Caki2 (cell line): ENCODE measurements at regions not wholly inside any gene's neighbourhood (a gene's known extent, or its start where the extent isn't known, plus 50 kb on each side); places are given as distances from the start of the nearest gene placed in this dataset.
"Not testable (repeated sequence)": the region's sequence is repeated elsewhere in the genome, so short reads cannot be mapped to it uniquely, and the experiment has no call there.

ENCODE experiments used
- DNase-seq: peaks from one replicate; pipeline ENCODE4 v3.0.0-alpha.2; 2015; ENCODE audit warnings: low read depth
- in situ Hi-C: cut with HindIII; loops from 2 replicates; pipeline ENCODE4 v1.10.0; 2016; ENCODE audit warnings: low sequenced_read_pairs, low pct_unique_long_range_greater_than_20kb, mixed read lengths

DNA sequence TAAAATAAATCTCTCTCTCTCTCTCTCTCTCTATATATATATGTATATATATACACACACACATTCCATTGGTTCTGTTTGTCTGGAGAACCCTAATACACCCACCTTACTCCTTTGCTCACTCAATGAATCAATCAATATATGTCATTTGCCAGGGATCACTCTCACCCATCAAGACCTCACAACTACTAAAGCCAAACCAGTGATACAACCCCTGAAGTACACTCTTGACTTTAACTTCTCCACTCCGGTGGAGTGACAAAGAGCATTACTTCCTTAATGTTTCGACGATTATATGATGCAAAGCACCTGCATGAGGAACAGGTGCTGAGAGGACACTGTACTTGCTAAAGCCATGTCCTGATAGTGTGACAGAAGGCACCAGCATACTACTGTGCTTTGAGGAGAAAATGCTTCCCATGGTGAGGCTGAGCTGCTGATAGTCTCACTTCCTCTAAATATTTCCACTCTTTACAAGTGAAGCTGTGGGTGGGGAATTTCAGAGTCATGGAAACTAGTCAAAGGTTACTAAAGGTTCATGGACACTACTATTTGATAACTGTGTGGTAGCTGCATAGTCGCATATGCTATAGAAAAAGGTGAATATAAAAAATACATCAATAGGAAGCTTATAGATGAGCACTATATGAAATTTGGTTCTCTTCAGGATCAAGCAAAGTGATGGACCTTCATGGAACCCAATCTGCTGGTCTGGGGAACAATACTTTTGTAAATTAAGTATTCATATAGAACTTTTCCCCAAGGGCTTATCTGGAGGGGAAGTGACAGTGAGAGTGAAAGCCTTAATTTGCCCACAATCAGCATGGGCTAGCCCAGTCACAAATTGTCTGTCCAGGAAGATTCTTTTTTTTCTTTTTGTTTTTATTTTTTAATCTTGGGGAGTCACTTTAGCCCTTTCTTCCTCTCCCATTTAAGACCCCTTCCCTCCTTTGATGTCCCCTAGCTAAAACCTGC, 141.9 kb upstream of the NEDD9 start:
- in situ Hi-C loops, result no loop called here

DNA sequence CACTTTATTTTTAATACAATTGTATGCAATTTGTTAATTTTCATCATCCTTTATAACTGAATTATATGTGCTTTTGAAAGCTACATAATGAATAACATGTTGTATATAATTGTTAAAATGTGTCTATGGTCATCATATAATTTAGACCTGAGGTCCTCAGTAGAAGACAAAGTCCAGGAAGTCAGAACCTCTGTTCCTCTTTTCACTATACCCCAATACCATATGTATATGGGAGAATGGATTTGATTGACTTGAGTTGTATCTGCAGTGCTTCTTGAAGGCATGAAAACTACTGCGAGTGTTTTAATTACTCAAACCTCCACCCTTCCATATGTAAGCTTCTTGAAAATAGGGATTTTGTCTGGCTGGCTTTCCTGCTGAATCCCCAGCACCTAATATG, 140.7 kb upstream of the NEDD9 start:
- no peak for DNase-seq
- in situ Hi-C loops, result no loop called here

More for the DNA sequence above, 141.9 kb upstream of the NEDD9 start:
- no peak for DNase-seq

DNA sequence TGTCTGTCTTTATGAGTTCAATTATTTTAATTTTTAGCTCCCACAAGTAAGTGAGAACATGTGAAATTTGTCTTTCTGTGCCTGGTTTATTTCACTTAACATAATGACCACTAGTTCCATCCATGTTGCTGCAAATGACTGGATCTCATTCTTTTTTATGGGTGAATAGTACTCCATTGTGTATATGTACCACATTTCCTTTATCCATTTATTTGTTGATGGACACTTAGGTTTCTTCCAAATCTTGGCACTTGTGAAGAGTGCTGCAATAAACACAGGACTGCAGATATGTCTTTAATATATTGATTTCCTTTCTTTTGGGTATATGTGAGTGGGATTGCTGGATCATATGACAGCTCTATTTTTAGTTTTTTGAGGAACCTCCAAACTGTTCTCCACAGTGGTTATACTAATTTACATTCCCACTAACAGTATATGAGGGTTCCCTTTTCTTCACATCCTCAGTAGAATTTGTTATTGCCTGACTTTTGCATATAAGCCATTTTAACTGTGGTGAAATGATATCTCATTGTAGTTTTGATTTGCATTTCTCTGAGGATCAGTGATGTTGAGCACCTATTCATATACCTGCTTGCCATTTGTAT, 139.8 kb upstream of the NEDD9 start:
- DNase-seq, result not testable (repeated sequence)

DNA sequence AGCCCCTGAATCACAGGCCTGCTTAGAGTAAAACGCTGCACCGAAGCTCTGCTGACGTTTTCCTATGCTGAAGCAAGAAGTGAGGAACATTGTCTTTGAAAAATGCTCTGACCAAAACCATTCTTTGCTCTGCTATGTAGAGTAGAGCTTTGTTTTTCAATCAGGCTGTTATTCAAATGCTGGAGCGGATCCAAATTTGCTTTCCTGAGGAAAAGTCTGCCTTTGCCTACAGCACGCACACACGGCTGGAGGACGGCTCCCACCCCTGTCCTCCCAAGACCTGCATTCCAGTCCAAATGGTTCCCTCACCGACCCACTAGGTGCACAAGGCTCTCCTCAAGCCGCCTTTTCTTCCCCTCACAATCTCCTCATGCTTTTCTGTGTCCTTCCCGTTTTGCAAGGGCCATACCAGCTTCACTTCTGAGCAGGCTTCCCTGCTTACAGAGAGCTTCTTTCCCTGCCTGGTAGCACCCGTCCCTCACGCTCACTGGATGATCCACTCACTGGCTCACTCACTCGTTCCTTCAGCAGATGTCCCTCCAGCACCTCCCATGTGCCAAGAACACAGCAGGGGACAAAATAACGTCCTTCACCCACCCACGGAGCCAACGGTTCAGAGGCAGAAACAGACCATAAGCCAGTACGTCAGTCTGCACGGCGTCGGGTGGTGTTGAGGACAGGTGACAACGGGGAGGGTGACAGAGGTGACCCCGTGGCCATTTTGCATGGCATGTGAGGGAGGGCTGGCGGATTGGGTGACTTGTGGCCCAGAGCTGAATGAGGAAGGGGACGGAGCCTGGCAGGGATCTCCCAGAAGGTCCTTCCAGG, 137.9 kb upstream of the NEDD9 start:
- in situ Hi-C loops, result no loop called here
- no peak for DNase-seq

More for the DNA sequence above, 139.8 kb upstream of the NEDD9 start:
- in situ Hi-C loops, result not testable (repeated sequence)

DNA sequence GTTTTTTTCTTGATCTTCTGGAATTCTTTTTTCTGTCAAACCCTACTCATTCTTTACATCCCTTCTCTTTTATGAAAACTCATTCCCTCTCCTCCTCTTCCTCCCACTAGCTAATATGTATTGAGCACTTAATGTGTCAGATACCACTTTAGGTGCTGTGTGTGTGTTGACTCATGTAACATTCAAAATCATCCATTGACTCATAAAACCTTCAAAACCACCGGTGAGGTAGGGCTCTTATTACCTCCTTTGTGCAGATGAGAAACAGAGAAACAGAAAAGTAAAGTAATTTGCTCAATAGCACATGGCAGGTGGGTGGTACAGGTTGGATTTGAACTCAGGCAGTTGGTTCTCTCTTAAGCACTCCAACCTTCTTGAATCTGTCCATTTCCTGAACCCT, 136.3 kb upstream of the NEDD9 start:
- in situ Hi-C loops, result no loop called here
- DNase-seq, result no peak

DNA sequence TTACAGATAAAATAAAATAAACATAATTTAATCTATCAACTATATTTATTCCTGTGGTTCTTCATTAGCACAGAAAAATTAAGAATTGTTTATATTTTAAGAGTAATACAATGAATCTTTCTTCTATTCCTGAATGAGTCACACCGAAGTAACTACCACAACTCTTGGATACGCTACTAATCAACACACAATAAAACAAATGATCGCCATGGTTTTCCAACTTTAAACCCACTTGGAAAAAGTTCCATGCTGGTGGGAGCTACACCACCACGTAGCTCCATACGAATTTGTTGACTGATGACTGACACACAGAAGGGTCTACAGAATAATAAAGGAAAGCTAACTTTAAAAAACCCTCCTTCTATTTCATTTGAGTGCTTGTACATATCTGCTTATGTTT, 135.8 kb upstream of the NEDD9 start:
- DNase-seq, result peak; percentile 36

DNA sequence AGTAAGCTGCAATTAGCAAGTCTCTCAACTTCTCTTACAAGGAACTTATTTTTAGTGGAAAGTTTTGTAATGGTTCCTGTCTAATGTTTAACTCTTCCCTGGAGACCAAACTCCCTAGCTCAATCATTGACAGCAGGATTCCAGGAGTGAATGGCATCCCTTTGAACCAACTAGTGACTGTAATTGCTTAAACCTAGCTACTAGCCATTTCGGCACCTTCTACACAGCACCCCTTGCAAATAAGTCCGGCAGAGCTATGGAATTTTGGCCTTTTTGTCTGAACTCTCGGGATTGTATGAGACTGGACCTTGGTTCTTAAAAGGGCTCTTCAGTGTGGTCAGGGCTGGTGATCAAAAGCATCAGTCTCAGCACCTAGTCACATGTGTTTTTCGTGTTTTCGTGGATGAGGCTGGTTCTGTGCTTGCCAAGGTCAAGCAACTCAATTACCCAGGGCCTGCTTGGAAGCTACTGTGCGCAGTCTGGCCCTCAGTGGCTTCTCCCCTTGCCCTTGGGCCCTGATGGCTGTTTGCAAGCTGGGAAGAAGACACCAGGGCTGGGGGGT, 135.3 kb upstream of the NEDD9 start:
- in situ Hi-C loops, result no loop called here
- peak; percentile 92 for DNase-seq

More for the DNA sequence above, 135.8 kb upstream of the NEDD9 start:
- in situ Hi-C loops, result no loop called here

DNA sequence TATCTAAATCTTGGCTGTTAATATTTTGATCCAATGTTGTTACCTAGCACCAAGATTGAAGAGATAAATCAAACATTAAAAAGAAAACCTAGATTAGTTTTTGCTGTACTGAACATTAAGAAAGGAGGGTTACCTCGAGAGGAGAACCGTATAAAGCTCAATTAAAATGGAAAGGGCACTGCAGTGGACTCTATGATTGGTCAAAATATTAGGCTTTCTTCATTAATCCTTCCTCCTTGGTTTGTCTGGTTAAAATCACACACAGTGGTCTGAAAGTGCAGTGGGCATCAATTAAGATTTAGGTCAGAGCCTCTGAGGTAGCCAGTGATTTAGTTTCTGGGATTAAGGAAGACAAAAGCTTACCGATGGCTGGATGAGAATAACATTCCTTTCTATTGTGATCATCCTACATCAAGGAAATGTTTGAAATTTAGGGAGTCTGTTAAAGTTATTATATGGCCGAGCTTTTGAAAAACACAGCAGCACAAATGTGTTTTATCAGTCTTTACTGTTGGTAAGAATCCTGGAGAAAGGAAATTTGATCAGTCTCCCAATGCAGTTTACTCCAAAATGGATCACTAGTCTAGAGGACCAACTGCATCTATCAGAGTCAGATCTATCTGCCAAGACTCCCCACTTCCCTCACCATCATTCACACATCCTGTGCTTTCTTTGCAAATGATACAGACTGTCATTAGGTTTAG, 134.6 kb upstream of the NEDD9 start:
- DNase-seq, result no peak
- in situ Hi-C loops, result no loop called here

DNA sequence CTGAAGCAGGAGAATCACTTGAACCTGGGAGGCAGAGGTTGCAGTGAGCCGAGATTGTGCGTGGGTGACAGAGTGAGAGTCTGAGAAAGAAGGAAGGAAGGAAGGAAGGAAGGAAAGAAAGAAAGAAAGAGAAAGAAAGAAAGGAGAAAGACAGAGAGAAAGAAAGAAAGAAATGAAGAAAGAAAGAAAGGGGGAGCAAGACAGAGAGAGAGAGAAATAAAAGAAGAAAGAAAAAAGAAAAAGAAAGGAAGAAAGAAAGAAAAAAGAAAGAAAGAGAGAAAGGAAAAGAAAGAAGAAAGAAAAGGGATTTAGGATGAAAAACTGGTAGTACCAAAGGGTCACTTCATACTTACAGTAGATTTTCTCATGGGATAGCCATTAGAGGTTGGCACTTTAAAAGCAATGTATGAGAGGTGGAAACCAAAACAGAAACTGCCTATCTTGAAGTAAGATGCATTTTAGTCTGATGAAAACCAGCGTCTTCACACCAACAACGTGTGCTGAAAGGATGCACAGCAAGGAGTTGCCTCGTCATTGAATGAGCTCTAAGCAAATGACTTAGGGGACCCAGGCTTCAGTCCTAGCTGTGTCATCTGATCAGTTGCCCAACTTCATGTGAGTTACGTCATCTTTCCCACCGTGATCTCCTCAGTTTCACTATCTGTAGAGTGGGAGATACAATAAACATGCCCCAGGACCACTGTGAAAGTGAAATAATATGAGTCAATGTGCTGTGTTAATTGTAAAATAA, 133.9 kb upstream of the NEDD9 start:
- in situ Hi-C loops, result no loop called here
- no peak for DNase-seq

DNA sequence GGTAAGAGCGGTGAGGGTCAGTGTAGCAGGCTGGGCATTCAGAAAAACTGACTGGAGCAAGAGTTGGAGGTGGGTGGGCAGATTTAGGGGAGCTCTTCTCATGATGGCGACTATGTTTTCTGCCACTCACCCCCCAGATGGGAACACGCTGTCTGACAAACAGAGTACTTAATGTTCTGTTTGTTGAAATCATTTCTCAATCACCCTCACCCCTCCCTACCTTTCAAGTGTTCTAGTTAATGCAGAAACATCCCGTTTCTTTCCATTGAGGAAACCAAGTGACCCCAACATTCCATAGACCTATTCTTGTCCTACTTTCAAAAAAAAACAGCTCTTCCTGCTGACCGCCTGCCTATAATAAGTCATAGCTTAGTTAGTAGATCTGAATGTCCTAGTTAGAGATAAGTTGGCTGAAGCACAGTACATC, 132.5 kb upstream of the NEDD9 start:
- in situ Hi-C loops, result no loop called here
- DNase-seq, result no peak

DNA sequence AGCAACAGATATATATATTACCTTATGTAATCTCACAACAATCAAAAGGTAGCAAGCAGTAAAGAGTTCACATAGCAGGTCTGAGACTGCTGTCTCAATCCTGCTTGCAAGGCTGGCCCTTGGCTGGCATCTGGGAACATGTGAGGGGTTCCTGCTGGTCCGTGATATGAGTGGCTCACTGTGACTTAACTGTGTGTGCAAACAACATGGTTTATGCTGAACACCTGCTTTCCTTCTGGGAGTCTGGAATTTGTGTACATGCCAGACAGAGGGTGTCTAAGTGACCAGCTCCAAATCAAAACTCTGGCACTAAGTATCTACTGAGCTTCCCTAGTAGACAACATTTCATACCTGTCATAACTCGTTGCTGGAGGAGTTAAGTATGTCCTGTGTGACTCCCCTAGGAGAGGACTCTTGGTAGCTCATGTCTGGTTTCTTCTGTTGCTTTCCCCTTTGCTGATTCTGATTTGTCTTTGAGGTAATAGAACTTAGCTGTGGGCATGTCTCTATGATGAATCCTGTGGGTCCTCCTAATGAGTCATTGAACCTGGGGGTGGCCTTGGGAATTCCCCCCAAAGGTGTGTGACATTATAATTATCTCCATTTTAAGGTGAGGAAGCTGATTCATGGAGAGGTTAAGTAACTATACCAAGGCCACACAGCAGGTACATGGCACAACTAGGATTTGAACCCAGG, 131.6 kb upstream of the NEDD9 start:
- no peak for DNase-seq
- in situ Hi-C loops, result no loop called here

DNA sequence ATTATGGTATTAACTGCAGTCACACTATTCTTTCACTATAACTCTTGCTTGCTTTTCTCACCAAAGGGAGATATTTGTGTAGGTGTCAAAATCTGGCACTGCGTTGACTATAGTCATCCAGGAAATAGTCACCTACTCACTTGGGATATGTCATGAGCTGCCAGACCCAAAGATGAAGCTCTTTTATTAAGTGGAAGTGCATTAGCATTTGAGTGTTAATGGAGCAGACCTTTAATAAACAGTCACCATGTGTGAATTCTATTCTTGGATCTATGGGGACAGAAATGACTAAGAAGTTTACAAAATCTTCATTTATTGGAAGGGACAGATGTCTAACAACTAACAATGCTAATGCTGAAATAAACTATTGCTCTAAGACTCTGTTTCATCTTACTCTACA, 130.1 kb upstream of the NEDD9 start:
- in situ Hi-C loops, result no loop called here
- DNase-seq, result no peak

DNA sequence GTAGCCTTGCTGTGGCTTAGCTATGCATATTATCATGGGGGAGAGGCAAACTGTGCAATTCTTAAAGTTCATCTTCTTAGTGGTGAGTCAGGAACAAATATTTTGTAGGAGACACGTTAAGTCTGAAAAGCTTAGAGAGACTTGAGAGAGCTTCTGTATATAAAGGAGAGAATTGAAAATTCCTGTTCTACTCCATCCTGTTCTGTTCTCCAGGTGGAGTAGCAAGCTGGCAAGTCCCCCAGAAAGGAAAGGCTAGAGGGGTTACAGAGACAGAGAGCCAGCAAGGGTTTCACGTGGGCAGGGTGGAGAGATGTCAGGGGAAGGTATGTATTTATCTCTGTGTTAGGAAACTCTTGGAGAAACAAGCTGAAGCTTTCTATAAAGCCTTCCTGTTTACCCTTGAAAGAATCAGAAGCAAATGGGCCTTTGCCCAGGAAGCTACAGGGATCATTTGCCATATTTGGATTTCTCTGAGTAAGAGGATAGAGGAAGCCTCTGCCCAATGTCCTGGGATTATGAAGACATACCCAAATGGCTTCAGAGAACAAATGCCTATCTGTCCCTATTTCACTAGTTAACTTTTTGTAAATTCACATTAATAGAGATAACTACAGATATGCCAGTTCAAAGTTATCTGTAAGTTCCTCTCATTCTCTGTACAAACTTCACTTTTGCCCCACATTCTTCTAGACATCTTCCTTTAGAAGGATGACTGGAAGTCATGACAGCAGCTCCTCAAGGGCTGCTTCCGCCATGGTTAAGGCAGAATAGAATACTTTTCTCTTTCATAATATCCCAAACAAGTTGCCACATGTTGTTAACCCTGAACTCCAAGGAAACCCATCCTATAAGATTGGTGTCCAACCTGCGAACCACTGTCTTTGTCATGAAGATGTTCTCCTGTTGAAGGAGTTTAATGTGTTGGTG, 126.7 kb upstream of the NEDD9 start:
- DNase-seq, result no peak
- in situ Hi-C loops, result no loop called here

DNA sequence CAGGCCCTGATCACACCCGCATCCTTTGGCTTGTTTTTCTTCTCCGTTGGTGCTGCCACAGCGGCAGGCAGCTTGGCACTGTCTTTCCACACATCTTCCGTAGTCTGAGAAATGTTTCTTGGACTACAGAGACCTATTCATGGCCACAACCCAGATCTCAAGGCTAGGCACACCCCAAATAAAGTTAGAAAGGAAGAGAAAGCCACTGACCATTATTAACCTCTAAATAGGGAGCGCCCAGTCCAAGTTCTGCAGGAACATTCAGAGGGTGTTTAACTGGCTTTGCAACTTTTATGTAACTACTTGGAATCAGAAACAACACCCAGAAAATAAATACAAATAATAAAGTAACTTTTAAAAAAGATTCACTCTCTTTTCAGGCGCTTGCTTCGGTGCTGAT, 124.8 kb upstream of the NEDD9 start:
- in situ Hi-C loops, result no loop called here
- DNase-seq, result no peak

DNA sequence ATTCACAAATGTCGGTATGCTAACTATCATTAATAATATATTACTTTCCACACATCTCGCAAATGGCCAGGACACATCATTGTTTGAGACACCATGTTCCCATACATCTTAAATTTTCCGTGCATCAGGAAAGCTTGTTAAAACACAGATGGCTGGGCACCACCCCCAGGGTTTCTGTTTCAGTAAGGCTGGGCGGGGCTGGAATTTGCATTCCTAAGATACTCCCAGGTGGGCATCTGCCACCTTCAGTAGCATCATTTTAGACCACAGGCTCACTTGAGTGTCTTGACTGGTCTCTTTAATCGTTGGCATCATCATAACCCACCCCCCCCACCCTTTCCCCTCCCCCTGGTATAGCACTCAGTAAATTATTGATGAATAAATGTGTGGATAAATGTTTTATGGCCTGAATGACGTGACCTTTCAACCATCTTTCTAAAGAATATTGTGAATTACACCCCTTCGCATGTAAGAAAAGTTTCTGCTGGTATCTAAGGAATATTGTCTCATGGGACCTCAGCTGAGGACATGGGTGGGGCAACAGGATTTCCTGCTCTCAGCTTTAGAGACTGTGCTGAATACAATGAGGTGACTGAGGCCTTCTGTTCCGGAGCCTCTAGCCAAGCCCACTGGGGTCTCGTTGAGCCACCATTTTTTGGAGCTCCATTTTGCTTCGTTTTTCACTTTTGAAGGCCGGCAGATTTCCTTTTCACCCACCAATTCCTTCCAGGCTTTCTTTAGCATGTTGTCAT, 124.1 kb upstream of the NEDD9 start:
- in situ Hi-C loops, result no loop called here

More for the DNA sequence above, 124.1 kb upstream of the NEDD9 start:
- DNase-seq, result no peak
